ENCODE measurements at regions not wholly inside any gene's neighbourhood (a gene's known extent, or its start where the extent isn't known, plus 50 kb on each side); places are given as distances from the start of the nearest gene placed in this dataset.

GRCh38 chr13:50519866-50520265, 323.6 kb downstream of the DLEU7 start:
- TF ChIP-seq CTCF (conservative IDR thresholded peaks at IDR 0.05 in 1 of 2, IDR thresholded peaks at IDR 0.05 in 1 of 2; ENCODE audit: low read depth in 1 of 2, low read length in 2 of 2) (no peak), EZH2 (IDR thresholded peaks at IDR 0.05; ENCODE audit: low read length, missing control alignments) (no peak)

All from fibroblast of lung (primary cell).